Cerebellar nuclear complex (tissue), 1 donor: ENCODE measurements at regions not wholly inside any gene's neighbourhood (a gene's known extent, or its start where the extent isn't known, plus 50 kb on each side); places are given as distances from the start of the nearest gene placed in this dataset.

Experiments used
- DNase-seq, 2 experiments: peaks; one replicate each; lab custom pipeline; 2025; lab: John Stamatoyannopoulos, UW

GRCh38 chr4:11912886-11913285 is 484.2 kb upstream of the HS3ST1 start:
- DNase-seq = no peak

GRCh38 chr4:11910812-11911211 is 482.1 kb upstream of the HS3ST1 start:
- no peak for DNase-seq

GRCh38 chr4:11908712-11909111 is 480.0 kb upstream of the HS3ST1 start:
- DNase-seq = no peak

- DNase-seq = no peak
Measured at GRCh38 chr4:11908205-11908604, 479.5 kb upstream of the HS3ST1 start.

GRCh38 chr4:11904846-11905739 is 476.4 kb upstream of the HS3ST1 start:
- no peak for DNase-seq

- DNase-seq = no peak
Measured at GRCh38 chr4:11904117-11904535, 475.4 kb upstream of the HS3ST1 start.

GRCh38 chr4:11901089-11901488 is 472.4 kb upstream of the HS3ST1 start:
- no peak for DNase-seq

GRCh38 chr4:11900359-11900758 is 471.7 kb upstream of the HS3ST1 start:
- DNase-seq = no peak

GRCh38 chr4:11898796-11899195 is 470.1 kb upstream of the HS3ST1 start:
- no peak for DNase-seq

- no peak for DNase-seq
Measured at GRCh38 chr4:11895766-11896165, 467.1 kb upstream of the HS3ST1 start.

GRCh38 chr4:11894977-11895376 is 466.3 kb upstream of the HS3ST1 start:
- DNase-seq = no peak

- no peak for DNase-seq
Measured at GRCh38 chr4:11894221-11894620, 465.5 kb upstream of the HS3ST1 start.

GRCh38 chr4:11889099-11889498 is 460.4 kb upstream of the HS3ST1 start:
- DNase-seq = no peak

- no peak for DNase-seq
Measured at GRCh38 chr4:11881947-11882346, 453.3 kb upstream of the HS3ST1 start.

GRCh38 chr4:11881364-11881763 is 452.7 kb upstream of the HS3ST1 start:
- no peak for DNase-seq

- no peak for DNase-seq
Measured at GRCh38 chr4:11878241-11878640, 449.5 kb upstream of the HS3ST1 start.

GRCh38 chr4:11876104-11876503 is 447.4 kb upstream of the HS3ST1 start:
- DNase-seq = no peak

- no peak for DNase-seq
Measured at GRCh38 chr4:11869191-11869870, 440.6 kb upstream of the HS3ST1 start.

- DNase-seq = no peak
Measured at GRCh38 chr4:11866391-11866790, 437.7 kb upstream of the HS3ST1 start.

GRCh38 chr4:11860996-11861395 is 432.3 kb upstream of the HS3ST1 start:
- DNase-seq = no peak

- DNase-seq = no peak
Measured at GRCh38 chr4:11857881-11858280, 429.2 kb upstream of the HS3ST1 start.

GRCh38 chr4:11847167-11847566 is 418.5 kb upstream of the HS3ST1 start:
- DNase-seq = no peak

- DNase-seq = no peak
Measured at GRCh38 chr4:11843927-11844326, 415.2 kb upstream of the HS3ST1 start.
